HUES6 (cell line): ENCODE measurements at regions not wholly inside any gene's neighbourhood (a gene's known extent, or its start where the extent isn't known, plus 50 kb on each side); places are given as distances from the start of the nearest gene placed in this dataset.

Experiments
- H3K27ac ChIP-seq: 2 replicates; pipeline ENCODE4 v1.7.0; 2013; ENCODE audit warnings: low read depth, mild to moderate bottlenecking, low read length, inconsistent platforms
- H3K27me3 ChIP-seq: 2 replicates; pipeline ENCODE4 v1.6.1; 2013; ENCODE audit warnings: low read length; ENCODE audit not compliant: control insufficient read depth, insufficient read depth
- H3K36me3 ChIP-seq: 2 replicates; pipeline ENCODE4 v1.6.1; 2013; ENCODE audit warnings: low read length; ENCODE audit not compliant: control insufficient read depth, insufficient read depth
- H3K4me1 ChIP-seq: 2 replicates; pipeline ENCODE4 v1.6.1; 2013; ENCODE audit warnings: low read length; ENCODE audit not compliant: control insufficient read depth, insufficient read depth
- H3K4me3 ChIP-seq: 2 replicates; pipeline ENCODE4 v1.5.1; 2013; ENCODE audit warnings: low read depth, low read length
- H3K9ac ChIP-seq: one replicate; pipeline ENCODE4 v1.6.1; 2013; ENCODE audit warnings: mild to moderate bottlenecking, low read length
- H3K9me3 ChIP-seq: 2 replicates; pipeline ENCODE4 v1.6.1; 2013; ENCODE audit warnings: low read depth, low read length; ENCODE audit not compliant: control insufficient read depth, insufficient read depth

GRCh38 chr10:105986912-105987635 lies 1177.4 kb downstream of the SORCS1 start:
- H3K27ac ChIP-seq, result no peak overlapping the region
- H3K9ac ChIP-seq, result no peak overlapping the region
- no peaks in the 10 kb centered on the region for H3K4me1 ChIP-seq
- no peaks in the 10 kb centered on the region for H3K36me3 ChIP-seq
- H3K27me3 ChIP-seq, result no peaks in the 10 kb centered on the region
- no peak overlapping the region for H3K4me3 ChIP-seq
- H3K9me3 ChIP-seq, result no peaks in the 10 kb centered on the region

GRCh38 chr10:105986486-105986885 lies 1178.0 kb downstream of the SORCS1 start:
- no peaks in the 10 kb centered on the region for H3K9me3 ChIP-seq
- H3K27ac ChIP-seq, result no peak overlapping the region
- no peak overlapping the region for H3K4me3 ChIP-seq
- no peaks in the 10 kb centered on the region for H3K27me3 ChIP-seq
- no peak overlapping the region for H3K9ac ChIP-seq
- no peaks in the 10 kb centered on the region for H3K36me3 ChIP-seq
- H3K4me1 ChIP-seq, result no peaks in the 10 kb centered on the region

DNA sequence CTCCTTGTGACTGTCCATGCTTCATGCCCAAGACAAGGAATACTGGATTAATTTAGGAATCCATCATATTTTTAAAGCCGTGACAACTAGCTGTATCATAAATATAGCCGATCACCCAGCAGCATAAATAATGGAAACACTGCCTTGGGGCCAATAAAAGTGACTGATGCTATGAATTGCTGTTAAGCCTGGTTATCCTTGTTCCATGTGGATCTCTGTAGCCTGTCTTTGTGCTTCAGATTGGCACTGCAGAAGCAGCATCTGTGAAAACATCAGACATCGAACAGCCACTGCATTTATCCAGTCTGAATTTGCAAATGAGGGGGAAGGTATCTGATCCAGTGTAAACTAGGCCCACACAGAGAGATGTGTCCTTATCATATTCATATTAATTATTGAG lies 1181.8 kb downstream of the SORCS1 start:
- H3K9ac ChIP-seq, result no peak overlapping the region
- no peak overlapping the region for H3K4me3 ChIP-seq
- H3K27me3 ChIP-seq, result no peaks in the 10 kb centered on the region
- H3K4me1 ChIP-seq, result no peaks in the 10 kb centered on the region
- H3K27ac ChIP-seq, result no peak overlapping the region
- no peaks in the 10 kb centered on the region for H3K36me3 ChIP-seq
- H3K9me3 ChIP-seq, result no peaks in the 10 kb centered on the region

GRCh38 chr10:105981679-105982078 lies 1182.8 kb downstream of the SORCS1 start:
- H3K4me3 ChIP-seq, result no peak overlapping the region
- H3K27ac ChIP-seq, result no peak overlapping the region
- H3K9me3 ChIP-seq, result no peaks in the 10 kb centered on the region
- H3K4me1 ChIP-seq, result no peaks in the 10 kb centered on the region
- no peak overlapping the region for H3K9ac ChIP-seq
- H3K36me3 ChIP-seq, result no peaks in the 10 kb centered on the region
- no peaks in the 10 kb centered on the region for H3K27me3 ChIP-seq

- no peak overlapping the region for H3K9ac ChIP-seq
- no peaks in the 10 kb centered on the region for H3K27me3 ChIP-seq
- H3K9me3 ChIP-seq, result no peaks in the 10 kb centered on the region
- H3K4me3 ChIP-seq, result no peak overlapping the region
- no peak overlapping the region for H3K27ac ChIP-seq
- peaks cover 22% of the 10 kb centered on the region for H3K4me1 ChIP-seq
- H3K36me3 ChIP-seq, result no peaks in the 10 kb centered on the region
Measured at GRCh38 chr10:105974803-105975456, 1189.6 kb downstream of the SORCS1 start.

DNA sequence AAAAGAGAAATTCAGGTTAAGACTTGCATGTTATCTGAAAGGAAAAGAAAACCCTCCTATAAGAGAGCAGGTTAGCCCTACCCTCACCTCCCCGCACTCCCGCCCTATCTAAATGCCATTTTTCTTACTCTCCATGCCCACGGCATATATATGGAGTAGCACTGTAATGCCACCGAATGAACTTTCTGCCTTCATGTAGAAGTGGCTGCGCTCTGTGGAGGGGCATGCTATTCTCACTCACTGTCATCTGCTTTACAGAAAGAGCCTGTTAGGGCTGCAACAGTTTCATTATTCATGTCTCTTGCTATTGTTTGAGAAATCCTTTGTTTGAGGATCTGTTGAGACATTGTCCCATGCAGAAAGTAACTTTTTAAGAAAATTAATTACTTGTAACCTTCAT lies 1190.6 kb downstream of the SORCS1 start:
- no peak overlapping the region for H3K27ac ChIP-seq
- no peaks in the 10 kb centered on the region for H3K36me3 ChIP-seq
- H3K27me3 ChIP-seq, result no peaks in the 10 kb centered on the region
- no peaks in the 10 kb centered on the region for H3K9me3 ChIP-seq
- H3K9ac ChIP-seq, result no peak overlapping the region
- peaks cover 22% of the 10 kb centered on the region for H3K4me1 ChIP-seq
- no peak overlapping the region for H3K4me3 ChIP-seq

DNA sequence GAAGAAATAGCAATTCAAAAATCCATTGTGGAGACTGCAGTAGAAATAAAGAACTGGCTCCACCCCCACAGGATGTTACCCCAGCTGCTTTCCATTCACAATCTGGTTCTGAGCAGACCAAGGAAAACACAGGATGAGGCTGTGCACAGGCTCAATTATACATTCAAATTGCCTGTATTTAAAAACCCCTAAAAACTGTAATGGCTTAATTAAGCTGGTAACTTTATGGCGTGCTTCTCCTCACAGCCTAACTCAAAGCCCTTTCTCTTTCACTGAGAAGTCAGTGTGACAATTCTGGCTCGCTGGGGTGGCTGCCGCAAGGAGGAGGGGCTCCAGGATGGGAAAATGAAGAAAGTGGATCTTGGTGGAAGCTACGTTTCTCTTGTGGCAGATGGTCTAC lies 1191.1 kb downstream of the SORCS1 start:
- Histone ChIP-seq H3K4me1 (peaks cover 22% of the 10 kb centered on the region), H3K27me3 (no peaks in the 10 kb centered on the region), H3K9me3 (no peaks in the 10 kb centered on the region), H3K4me3 (no peak overlapping the region), H3K9ac (no peak overlapping the region), H3K36me3 (no peaks in the 10 kb centered on the region), H3K27ac (no peak overlapping the region)

- Histone ChIP-seq H3K27me3 (no peaks in the 10 kb centered on the region), H3K9me3 (no peaks in the 10 kb centered on the region), H3K27ac (no peak overlapping the region), H3K4me1 (peaks cover 22% of the 10 kb centered on the region), H3K4me3 (no peak overlapping the region), H3K36me3 (no peaks in the 10 kb centered on the region), H3K9ac (no peak overlapping the region)
Measured at GRCh38 chr10:105971460-105971859, 1193.0 kb downstream of the SORCS1 start.

- Histone ChIP-seq H3K9me3 (no peaks in the 10 kb centered on the region), H3K27ac (no peak overlapping the region), H3K9ac (no peak overlapping the region), H3K36me3 (no peaks in the 10 kb centered on the region), H3K27me3 (no peaks in the 10 kb centered on the region), H3K4me1 (peaks cover 21% of the 10 kb centered on the region), H3K4me3 (no peak overlapping the region)
Measured at GRCh38 chr10:105969884-105970377, 1194.6 kb downstream of the SORCS1 start.

GRCh38 chr10:105968666-105969065 lies 1195.8 kb downstream of the SORCS1 start:
- Histone ChIP-seq H3K4me1 (peaks cover 9% of the 10 kb centered on the region), H3K36me3 (no peaks in the 10 kb centered on the region), H3K27me3 (no peaks in the 10 kb centered on the region)

DNA sequence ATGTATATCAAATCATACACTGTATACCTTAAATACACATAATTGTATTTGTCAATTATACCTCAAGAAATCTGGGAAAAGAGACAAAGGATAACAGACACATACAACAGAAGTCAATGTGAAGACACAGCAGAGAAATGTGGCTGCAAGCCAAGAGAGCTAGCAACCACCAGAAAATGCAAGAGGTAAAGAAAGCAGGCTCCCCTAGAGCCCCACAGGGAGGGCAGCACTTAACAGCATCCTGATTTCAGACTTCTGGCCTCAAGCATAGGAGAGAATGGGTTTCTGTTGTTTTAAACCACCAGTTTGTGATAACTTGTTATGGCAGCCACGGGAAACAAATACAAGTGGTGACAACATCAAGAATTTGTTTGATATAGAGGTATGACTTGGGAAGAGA lies 1197.2 kb downstream of the SORCS1 start:
- Histone ChIP-seq H3K9ac (no peak overlapping the region), H3K9me3 (no peaks in the 10 kb centered on the region), H3K27ac (no peak overlapping the region), H3K4me1 (no peaks in the 10 kb centered on the region), H3K4me3 (no peak overlapping the region), H3K36me3 (no peaks in the 10 kb centered on the region), H3K27me3 (no peaks in the 10 kb centered on the region)

More at GRCh38 chr10:105968666-105969065, 1195.8 kb downstream of the SORCS1 start:
- no peak overlapping the region for H3K9ac ChIP-seq
- no peak overlapping the region for H3K4me3 ChIP-seq
- no peaks in the 10 kb centered on the region for H3K9me3 ChIP-seq
- H3K27ac ChIP-seq, result no peak overlapping the region
